COLO829 (cell line): ENCODE measurements at regions not wholly inside any gene's neighbourhood (a gene's known extent, or its start where the extent isn't known, plus 50 kb on each side); places are given as distances from the start of the nearest gene placed in this dataset.
"Not testable (repeated sequence)": the region's sequence is repeated elsewhere in the genome, so short reads cannot be mapped to it uniquely, and the experiment has no call there.

Source experiments
- DNase-seq: peaks from one replicate; pipeline ENCODE4 v3.0.0; 2012; ENCODE audit warnings: low spot score

DNA sequence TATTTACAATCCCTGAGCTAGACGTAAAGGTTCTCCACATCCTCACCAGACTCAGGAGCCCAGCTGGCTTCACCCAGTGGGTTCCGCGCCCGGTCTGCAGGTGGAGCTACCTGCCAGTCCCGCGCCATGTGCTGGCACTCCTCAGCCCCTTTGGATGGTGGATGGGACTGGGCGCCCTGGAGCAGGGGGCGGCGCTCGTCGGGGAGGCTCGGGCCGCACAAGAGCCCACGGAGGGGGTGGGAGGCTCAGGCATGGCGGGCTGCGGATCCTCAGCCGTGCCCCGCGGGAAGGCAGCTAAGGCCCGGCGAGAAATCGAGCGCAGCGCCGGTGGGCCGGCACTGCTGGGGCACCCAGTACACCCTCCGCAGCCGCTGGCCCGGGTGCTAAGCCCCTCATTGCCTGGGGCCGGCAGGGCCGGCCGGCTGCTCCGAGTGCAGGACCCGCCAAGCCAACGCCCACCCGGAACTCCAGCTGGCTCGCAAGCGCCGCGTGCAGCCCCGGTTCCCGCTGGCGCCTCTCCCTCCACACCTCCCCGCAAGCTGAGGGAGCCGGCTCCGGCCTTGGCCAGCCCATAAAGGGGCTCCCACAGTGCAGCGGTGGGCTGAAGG is 448.3 kb downstream of the COL11A1 start:
- DNase-seq: not testable (repeated sequence)

DNA sequence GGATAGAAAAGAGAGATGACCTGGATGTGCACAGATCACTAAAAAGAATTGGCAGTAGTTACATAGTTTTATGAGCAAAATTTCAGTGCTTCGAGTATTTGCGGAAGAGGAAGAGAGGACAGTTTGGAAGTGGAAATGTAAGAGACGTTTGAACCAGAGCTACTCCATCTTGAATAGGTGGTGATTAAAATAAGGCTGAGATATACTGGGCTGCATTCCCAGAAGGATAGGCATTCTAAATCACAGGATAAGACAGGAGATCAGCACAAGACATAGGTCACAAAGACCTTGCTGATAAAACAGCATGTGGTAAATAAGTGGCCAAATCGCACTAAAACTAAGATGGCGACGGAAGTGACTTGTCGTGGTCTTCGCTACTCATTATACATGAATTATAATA is 453.3 kb downstream of the COL11A1 start:
- DNase-seq: no peak

DNA sequence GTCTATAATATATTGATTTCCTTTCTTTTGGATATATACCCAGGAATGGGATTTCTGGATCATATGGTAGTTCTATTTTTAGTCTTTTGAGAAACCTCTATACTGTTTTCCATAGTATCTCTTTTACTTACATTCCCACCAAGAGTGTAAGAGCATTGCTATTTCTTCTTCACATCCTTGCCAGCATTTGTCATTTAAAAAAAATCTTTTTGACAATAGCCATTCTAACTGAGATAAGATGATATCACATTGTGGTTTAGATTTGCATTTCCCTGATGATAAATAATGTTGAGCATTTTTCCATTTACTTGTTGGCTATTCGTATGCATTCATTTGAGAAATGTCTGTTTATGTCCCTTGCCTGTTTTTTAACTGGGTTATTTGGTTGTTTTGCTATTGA is 467.4 kb downstream of the COL11A1 start:
- DNase-seq: no peak

DNA sequence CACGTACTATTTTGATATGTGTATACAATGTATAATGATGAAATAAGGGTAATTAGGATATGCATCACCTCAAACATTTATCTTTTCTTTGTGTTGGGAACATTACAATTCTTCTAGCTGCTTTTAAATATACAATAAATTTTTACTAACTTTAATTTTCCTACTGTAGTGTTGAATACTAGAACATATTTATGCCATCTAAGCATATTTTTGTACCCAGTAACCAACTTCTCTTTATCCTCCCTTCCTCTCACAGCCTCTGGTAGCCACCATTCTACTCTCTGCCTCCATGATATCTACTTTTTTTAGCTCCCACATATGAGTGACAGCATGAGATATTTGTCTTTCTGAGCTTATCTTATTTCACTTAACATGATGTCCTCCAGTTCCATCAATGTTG is 468.0 kb downstream of the COL11A1 start:
- no peak for DNase-seq

DNA sequence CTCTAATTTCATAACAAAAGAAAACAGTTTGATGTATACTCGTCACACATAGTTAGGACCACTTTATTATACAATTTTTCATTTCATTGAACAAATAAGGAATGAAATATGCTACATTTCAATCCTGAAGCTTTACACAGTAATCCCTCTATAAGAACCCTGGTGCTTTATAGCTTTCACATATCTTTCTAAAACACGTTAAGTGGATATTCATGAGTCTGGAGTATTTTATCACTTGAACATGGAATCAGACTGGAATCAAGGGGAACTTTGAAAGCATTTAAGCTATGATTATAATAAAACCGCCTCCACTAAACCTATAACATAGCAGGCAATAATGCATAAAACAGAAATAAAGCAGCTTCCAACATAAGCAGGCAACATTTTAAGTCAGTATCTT is 476.6 kb downstream of the COL11A1 start:
- no peak for DNase-seq

DNA sequence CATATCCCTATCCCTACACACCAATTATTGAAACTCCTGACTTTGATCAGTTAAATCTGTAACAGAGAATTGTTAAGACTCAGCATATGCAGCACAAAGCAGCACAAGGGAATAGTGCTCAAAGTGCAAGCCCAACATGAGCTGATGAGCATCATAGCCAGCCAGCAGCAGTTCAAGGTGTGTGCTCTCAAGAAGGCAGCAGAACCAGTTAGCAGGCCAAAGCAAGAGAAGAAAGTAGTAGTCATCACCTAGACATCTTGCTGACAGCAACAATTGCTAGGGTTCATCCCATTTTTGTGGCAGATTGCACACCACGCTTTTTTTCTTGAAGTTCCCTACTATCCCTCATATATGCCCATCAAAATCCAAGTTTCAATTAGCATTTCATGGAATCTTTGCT is 478.3 kb downstream of the COL11A1 start:
- no peak for DNase-seq

DNA sequence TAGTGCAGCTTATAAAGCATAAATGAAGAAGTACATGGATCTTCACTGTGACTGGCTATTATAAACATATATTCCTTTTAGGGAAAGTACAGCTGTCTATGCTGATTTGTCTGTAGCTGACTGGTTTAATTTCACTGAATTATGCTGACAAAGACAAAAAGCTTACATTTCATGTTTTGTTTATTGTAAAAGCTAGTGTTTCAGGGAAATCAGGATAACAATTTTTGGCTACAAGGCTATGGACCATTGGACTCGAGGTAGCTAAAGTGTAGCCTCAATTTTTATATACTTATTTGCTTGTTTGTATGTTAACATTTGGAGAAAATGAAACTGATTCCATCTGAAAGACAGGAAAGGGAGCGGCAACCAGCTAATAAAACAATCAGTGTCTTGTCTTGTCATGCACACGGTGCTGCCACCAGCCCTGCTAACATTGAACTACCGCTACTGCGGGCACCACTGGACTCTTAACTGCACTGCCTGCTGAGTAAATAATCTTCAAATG is 480.2 kb downstream of the COL11A1 start:
- peak; percentile 13 for DNase-seq

DNA sequence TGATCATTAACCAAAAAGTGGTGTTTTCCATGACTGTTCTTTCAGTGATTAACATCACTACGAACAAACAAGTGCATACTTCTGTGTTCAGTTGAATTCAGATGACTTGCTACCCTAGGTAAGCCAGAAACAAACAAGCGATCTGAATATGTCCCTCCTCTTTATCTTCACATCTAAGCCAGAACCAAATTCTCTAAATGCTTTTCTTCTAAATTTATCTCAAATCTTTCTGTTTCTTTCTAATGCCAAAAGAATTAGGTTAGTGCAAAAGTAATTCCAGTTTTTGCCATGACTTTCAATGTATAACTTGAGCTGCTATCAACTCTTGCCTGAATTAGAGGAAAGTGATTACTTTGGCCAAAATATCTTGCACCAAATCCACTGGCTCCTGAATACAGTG is 481.2 kb downstream of the COL11A1 start:
- no peak for DNase-seq

DNA sequence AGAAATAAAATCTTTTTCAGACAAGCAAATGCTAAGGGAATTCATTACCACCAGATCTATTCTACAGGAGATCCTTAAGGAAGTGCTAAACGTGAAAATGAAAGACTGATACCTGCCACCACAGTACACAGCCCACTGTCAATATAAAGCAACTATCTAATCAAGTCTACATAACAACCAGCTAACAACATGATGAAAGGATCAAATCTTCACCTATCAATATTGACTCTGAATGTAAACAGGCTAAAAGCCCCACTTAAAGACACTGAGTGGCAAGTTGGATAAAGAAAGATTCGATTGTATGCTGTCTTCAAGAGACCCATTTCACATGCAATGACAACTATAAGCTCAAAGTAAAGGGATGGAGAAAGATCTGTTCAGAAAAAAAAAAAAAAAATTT is 492.4 kb downstream of the COL11A1 start:
- no peak for DNase-seq

DNA sequence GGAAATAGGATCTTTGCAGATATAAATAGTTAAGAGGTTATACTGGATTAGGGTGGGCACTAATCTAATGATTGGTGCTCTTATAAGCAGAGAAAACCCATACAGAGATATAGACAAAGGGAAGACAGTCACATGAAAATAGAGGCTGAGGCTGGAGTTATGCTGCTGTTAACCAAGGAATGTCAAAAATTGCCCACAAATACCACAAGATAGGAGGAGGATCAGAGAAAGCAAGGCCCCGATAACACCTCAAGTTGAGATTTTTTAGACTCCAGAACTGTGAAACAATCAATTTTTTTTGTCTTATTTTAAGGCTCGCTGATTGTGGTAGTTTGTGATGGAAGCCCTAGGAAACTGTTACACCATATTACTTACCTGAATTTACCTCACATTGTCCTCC is 513.2 kb downstream of the COL11A1 start:
- DNase-seq: no peak

DNA sequence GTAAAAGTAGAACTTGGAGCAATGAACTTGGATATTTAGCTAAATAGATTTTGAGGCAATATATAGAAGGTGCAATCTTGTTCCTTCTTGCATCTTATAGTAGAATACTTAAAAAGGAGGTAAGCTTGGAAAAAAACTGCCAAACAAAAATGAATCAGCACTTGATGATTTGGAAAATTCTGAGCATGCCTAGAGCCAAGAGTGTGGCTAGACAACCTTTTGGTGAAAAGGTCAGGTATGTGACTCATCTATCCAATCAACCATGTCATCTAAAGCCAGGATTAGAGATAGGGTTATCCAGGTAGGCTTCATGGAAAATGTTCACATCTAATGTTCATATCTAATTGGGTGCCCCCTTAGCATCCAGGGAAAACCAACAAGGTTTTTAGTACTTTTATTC is 515.0 kb downstream of the COL11A1 start:
- DNase-seq: no peak

DNA sequence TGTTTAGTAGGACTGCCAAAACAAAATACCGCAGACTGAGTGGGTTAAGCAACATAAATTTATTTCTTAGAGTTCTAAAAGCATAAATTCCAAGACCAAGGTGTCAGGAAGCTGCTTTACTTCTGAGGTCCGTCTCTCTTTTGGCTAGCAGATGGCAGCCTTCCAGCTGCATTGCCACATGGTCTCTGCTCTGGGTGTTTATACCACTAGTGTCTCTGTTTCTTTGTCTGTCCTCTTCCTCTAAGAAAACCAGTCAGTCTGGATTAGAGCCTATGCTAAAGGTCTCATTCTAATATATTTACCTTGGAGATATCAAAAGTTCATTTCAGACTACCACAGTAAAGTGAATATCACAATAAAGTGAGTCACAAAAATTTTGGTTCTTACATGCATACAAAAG is 519.8 kb downstream of the COL11A1 start:
- no peak for DNase-seq

DNA sequence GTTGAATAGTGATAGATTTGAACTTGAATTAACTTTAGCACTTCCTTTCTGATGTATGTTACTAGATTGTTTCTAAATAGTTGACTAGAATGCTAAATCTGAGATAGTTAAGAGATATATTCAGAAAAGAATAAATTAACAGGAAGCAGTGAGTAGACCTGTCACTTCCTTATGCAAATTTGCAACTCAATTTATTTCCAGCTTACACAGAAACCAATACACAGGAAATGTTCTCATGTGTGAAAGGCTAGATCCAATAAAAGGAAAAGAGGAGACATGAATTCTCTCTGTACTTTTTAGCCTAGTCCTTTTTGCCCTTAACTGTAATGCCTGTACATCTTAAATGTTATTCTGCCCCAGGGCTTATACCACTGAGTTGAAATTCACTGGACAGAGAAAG is 522.3 kb downstream of the COL11A1 start:
- DNase-seq: no peak

DNA sequence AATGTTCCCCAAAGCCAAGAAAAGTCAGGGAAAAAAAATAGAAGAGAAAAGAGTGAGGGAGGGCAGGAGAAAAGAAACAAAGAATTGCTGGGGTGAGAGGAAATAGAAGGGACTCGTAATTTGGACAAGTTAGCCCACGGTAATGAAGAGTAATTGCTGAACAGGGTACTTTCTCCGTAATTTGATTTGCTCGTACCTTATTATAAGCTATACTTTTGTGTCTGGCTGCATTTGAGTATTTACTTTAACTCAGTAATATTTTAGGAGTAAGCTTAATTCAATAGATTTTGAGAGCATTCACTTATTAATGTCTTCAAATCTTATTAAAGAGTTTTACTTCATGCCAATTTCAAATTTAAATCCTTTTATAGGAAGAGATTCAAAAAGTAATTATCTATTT is 527.5 kb downstream of the COL11A1 start:
- DNase-seq: no peak

DNA sequence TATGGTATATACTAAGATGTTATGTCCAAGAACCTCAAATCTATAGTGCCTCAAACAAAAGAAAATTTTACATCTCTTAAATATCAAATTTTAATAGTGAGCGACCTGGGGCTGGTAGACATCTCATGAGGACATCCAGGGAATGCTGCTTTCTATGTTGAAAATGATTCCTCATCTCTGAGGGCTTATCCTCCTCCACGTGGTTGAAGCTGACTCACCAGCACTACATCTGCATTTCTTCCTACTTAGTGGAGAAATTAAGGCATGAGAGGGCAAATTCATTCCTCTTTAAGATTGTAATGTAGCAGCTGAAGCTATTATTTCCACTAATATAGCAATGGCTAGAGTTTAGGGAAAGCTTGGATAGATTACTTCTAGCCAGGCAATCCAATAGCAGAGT is 529.5 kb downstream of the COL11A1 start:
- DNase-seq: no peak

DNA sequence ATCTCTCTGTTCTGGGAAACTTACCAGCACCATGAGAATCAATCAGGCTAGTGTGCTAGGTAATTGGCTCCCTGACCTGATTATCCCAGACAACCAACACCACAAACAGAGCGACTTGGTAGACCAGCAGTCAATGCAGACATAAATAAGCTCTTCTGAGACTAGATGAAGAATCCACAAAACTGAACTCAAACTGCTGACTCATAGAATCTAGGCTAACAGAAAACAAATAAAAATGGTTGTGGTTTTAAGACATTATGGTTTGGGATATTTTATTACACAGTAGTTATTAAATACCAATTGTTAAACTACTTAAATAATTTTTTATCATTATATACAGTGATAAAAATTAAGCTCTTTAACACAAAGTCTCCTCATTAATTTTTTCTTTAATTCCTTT is 535.7 kb downstream of the COL11A1 start:
- no peak for DNase-seq

DNA sequence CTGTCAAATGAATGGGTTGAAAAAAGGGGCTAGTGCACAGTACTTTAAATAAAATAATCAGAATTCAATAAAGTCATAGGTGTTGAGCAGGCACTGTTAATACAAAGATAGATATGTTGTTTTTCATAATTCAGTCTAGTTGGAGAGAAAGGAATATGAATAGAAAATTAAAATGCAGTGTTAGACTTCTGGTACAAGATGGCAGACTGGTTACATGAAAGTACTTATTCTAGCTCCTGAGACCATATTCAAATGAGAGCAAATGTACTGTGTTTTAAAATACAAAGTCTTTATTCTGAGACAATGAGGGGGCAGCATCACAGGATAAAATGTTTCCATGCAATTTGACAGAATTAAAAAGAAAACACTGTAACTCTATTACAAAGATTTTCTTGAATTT is 542.1 kb downstream of the COL11A1 start:
- no peak for DNase-seq

DNA sequence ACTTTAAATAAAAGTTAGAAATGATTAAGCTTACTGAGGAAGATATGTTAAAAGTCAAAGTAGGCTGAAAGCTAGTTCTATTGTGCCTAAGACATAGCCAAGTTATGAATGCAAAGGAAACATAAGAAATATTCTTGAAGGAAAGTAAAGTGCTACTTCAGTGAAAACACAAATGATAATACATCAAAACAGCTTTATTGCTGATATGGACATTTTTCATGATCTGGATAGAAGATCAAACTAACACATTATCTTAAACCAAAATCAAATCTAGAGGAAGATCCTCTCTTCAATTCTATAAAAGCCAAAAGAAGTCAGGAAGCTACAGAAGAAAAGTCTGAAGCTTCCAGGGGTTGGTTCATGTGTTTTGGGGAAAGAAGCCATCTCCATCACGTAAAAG is 545.9 kb downstream of the COL11A1 start:
- DNase-seq: no peak

DNA sequence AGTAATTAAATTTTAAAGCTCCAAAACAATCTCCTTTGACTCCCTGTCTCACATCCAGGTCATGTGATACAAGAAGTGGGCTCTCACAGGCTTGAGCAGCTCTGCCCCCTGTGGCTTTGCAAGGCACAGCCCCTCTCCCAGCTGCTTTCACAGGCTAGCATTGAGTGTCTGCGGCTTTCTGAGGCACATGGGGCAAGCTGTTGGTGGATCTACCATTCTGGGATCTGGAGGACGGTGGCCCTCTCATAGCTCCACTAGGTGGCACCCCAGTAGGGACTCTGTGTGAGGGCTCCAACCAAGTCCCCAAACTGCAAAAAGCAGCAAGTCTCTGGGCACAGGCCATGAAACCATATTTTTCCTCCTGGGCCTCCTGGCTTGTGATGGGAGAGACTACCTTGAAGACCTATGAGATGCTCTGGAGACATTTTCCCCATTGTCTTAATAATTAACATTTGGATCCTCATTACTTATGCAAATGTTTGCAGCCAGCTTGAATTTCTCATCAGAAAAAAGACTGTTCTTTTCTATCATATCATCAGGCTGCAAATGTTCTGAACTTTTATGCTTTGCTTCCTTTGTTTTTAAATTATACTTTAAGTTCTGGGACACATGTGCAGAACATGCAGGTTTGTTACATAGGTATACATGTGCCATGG is 554.1 kb upstream of the OLFM3 start:
- DNase-seq: no peak

DNA sequence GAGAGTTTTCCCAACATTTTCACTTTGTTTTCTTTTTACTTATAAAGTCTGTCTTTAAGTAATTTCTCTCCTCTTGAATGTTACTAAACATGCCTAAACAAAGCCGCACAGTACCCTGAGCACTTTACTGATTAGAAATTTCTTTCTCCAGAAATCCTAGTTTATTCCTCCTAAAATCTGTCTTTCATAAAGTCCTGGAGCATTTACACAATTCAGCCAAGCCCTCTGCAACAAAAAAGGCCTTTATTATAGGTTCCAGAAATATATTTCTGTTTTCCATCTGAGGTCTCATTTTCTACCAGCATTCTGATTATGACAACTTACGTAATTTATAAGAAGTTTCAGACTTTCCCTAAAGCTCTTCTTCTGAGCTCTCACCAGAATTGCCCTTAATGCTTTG is 549.5 kb upstream of the OLFM3 start:
- DNase-seq: no peak

DNA sequence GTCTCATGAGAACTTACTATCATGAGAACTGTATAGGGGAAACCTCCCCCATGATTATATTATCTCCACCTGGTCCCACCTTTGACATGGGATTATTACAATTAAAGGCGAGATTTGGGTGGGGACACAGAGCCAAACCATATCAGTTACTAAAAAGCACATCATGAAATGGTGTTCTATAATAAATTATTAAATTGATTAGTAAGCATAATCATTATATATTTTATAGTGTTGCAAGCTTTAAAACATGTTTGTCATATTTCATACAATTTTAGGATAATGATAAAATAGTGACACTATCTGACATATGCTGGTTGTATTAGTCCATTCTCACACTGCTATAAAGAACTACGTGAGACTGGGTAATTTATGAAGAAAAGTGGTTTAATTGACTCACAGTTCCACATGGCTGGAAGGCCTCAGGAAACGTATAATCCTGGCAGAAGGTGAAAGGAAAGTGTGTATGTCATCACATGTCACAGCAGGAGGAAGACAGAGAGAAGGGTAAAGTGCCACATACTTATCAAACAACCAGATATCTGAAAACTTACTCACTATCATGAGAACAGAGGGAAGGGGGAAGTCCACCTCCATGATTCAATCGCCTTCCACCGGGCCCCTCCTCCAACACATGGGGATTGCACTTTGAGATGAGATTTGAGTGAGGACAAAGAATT is 539.2 kb upstream of the OLFM3 start:
- DNase-seq: no peak

DNA sequence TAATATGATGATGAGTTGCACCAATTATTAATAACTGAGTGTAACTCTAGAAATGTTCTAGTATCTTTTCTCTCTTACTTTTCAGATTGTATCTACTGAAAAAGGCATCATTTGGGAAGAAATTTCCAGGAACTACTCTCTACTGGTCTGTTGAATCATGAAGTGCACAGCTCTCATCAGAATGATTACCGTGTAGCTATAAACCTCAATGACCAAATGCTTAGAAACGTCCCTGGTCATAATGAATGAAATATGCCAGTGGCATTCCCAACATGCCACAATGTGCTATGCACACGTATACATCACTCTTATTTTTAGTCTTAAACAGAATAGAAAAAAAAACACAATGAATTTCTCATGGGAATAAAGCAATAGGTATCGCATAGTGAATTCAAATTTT is 534.3 kb upstream of the OLFM3 start:
- no peak for DNase-seq

DNA sequence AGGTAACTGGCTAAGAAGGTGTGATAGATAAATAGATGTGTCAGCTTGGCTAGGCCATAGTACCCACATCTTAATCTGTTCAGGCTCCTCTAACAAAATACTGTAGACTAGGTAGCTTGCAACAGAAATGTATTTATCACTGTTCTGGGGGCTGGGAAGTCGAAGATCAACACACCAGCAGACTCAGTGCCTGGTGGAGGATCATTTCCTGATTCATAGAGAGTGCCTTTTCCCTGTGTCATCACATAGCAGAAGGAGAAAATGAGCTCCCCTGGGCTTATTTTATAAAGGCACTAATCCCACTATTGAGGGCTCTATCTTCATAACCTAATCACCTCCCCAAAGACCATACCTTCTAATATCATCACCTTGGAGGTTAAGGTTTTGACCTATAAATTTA is 532.7 kb upstream of the OLFM3 start:
- no peak for DNase-seq

DNA sequence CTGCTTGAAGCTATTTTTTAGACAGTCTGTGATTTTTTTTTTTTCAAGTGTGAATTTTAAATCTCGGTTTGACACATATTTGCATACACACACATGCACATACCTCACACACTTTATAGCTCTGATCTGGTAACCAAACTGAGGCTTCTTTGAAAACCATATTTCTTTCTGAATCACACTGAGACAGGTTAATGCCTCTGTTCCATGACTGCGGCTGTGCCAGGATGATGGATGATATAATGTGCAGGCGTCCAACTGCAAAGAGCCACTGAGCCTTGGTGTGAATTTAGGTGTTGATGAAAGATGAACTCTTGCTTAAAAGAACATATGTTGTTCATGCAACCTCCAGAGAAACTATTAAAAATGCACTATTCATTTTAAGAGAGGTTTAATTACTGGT is 504.0 kb upstream of the OLFM3 start:
- DNase-seq: no peak
